ENCODE measurements at regions not wholly inside any gene's neighbourhood (a gene's known extent, or its start where the extent isn't known, plus 50 kb on each side); places are given as distances from the start of the nearest gene placed in this dataset.

DNA sequence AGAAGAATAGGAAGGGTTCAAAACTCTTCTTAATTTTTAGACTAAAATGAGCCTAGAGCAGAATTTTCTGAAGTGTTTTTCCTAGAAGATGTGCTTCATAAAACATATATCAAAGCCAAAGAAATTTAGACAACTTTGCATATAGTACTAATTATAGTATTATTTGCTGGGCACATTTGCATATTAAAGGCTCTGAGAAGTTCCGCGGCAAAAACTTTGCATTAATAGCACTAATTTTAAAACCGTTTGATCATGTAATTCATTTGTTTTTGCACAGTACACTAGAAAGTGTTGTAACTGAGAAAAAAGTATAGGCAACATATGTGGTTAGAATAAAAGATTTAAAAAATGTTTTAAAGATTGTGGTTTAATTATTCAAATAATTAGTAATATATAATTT, 412.0 kb upstream of the NR2F2 start:
- TF ChIP-seq, protein P1, sequence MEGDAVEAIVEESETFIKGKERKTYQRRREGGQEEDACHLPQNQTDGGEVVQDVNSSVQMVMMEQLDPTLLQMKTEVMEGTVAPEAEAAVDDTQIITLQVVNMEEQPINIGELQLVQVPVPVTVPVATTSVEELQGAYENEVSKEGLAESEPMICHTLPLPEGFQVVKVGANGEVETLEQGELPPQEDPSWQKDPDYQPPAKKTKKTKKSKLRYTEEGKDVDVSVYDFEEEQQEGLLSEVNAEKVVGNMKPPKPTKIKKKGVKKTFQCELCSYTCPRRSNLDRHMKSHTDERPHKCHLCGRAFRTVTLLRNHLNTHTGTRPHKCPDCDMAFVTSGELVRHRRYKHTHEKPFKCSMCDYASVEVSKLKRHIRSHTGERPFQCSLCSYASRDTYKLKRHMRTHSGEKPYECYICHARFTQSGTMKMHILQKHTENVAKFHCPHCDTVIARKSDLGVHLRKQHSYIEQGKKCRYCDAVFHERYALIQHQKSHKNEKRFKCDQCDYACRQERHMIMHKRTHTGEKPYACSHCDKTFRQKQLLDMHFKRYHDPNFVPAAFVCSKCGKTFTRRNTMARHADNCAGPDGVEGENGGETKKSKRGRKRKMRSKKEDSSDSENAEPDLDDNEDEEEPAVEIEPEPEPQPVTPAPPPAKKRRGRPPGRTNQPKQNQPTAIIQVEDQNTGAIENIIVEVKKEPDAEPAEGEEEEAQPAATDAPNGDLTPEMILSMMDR (IDR thresholded peaks at IDR 0.05; ENCODE audit: low read depth, low read length, poor library complexity, severe bottlenecking), result no peak
- TF ChIP-seq EZH2phosphoT487 (IDR thresholded peaks at IDR 0.05; ENCODE audit: borderline replicate concordance, low read length), result no peak

Data from DOHH2 (cell line).